Trophoblast cell (in vitro differentiated cells and primary cell): ENCODE measurements at regions not wholly inside any gene's neighbourhood (a gene's known extent, or its start where the extent isn't known, plus 50 kb on each side); places are given as distances from the start of the nearest gene placed in this dataset.

Experiments used
- DNase-seq, 2 donors: peaks; one replicate each; pipeline ENCODE4 v3.0.0-alpha.2; 2016
- H2AFZ ChIP-seq: 2 replicates; pipeline ENCODE4 v1.6.1; 2013; ENCODE audit warnings: low read length, moderate library complexity, mild to moderate bottlenecking; ENCODE audit not compliant: insufficient read depth, poor library complexity
- H2AK5ac ChIP-seq: 2 replicates; pipeline ENCODE4 v1.6.1; 2013; ENCODE audit warnings: mild to moderate bottlenecking, low read length
- H2BK120ac ChIP-seq: 2 replicates; pipeline ENCODE4 v1.6.1; 2013; ENCODE audit warnings: low read length, mild to moderate bottlenecking, moderate library complexity; ENCODE audit not compliant: insufficient read depth, poor library complexity
- H2BK12ac ChIP-seq: 2 replicates; pipeline ENCODE4 v1.6.1; 2013; ENCODE audit warnings: mild to moderate bottlenecking, low read length, moderate library complexity
- H2BK5ac ChIP-seq: 2 replicates; pipeline ENCODE4 v1.6.1; 2013; ENCODE audit warnings: low read length, low read depth, moderate library complexity, mild to moderate bottlenecking; ENCODE audit not compliant: poor library complexity
- H3K14ac ChIP-seq: 2 replicates; pipeline ENCODE4 v1.6.1; 2013; ENCODE audit warnings: mild to moderate bottlenecking, low read length
- H3K18ac ChIP-seq: 2 replicates; pipeline ENCODE4 v1.6.1; 2013; ENCODE audit warnings: mild to moderate bottlenecking, low read length
- H3K23ac ChIP-seq: 2 replicates; pipeline ENCODE4 v1.6.1; 2013; ENCODE audit warnings: low read length
- H3K27ac ChIP-seq: 2 replicates; pipeline ENCODE4 v1.5.1; 2013; ENCODE audit warnings: low read depth, mild to moderate bottlenecking, inconsistent platforms, low read length, moderate library complexity
- H3K27me3 ChIP-seq: 2 replicates; pipeline ENCODE4 v1.6.1; 2013; ENCODE audit warnings: inconsistent platforms, mild to moderate bottlenecking, low read length, moderate library complexity; ENCODE audit not compliant: insufficient read depth
- H3K36me3 ChIP-seq, 2 experiments: 1 replicate in 1 of 2; 2 replicates in 1 of 2; pipeline ENCODE4 v1.6.1; 2013; ENCODE audit warnings: low read length in 2 of 2, mild to moderate bottlenecking in 2 of 2, moderate library complexity in 1 of 2; ENCODE audit not compliant: insufficient read depth in 2 of 2, control insufficient read depth in 1 of 2
- H3K4ac ChIP-seq: 2 replicates; pipeline ENCODE4 v1.6.1; 2013; ENCODE audit warnings: low read depth, mild to moderate bottlenecking, low read length, moderate library complexity
- H3K4me1 ChIP-seq, 2 experiments: 1 replicate in 1 of 2; 2 replicates in 1 of 2; pipeline ENCODE4 v1.6.1; 2013; ENCODE audit warnings: low read length in 2 of 2, mild to moderate bottlenecking in 2 of 2, moderate library complexity in 1 of 2; ENCODE audit not compliant: insufficient read depth in 2 of 2, control insufficient read depth in 1 of 2
- H3K4me2 ChIP-seq: 2 replicates; pipeline ENCODE4 v1.6.1; 2013; ENCODE audit warnings: inconsistent platforms, mild to moderate bottlenecking, low read length, moderate library complexity
- H3K4me3 ChIP-seq: 2 replicates; pipeline ENCODE4 v1.5.1; 2013; ENCODE audit warnings: mild to moderate bottlenecking, low read depth, low read length, inconsistent platforms
- H3K79me1 ChIP-seq: one replicate; pipeline ENCODE4 v1.6.1; 2013; ENCODE audit warnings: low read length
- H3K79me2 ChIP-seq: 2 replicates; pipeline ENCODE4 v1.6.1; 2013; ENCODE audit warnings: low read length, mild to moderate bottlenecking; ENCODE audit not compliant: control insufficient read depth, insufficient read depth, poor library complexity
- H3K9ac ChIP-seq: 2 replicates; pipeline ENCODE4 v1.6.1; 2013; ENCODE audit warnings: mild to moderate bottlenecking, low read length
- H3K9me3 ChIP-seq: 2 replicates; pipeline ENCODE4 v1.6.1; 2013; ENCODE audit warnings: low read depth, mild to moderate bottlenecking, control low read depth, inconsistent platforms, low read length; ENCODE audit not compliant: insufficient read depth
- H4K12ac ChIP-seq: 2 replicates; pipeline ENCODE4 v1.6.1; 2013; ENCODE audit warnings: low read depth, mild to moderate bottlenecking, low read length, moderate library complexity
- H4K8ac ChIP-seq: 2 replicates; pipeline ENCODE4 v1.6.1; 2013; ENCODE audit warnings: low read depth, mild to moderate bottlenecking, low read length, moderate library complexity
- H4K91ac ChIP-seq: one replicate; pipeline ENCODE4 v1.6.1; 2013; ENCODE audit warnings: low read depth, mild to moderate bottlenecking, low read length, moderate library complexity
- WGBS: extraction: QIAGEN DNeasy Blood & Tissue Kit; methylation state at CpG from one replicate; pipeline ENCODE4 v1.1.7; 2013; ENCODE audit warnings: missing lambda C conversion rate; ENCODE audit not compliant: insufficient read length, insufficient coverage; ENCODE audit errors: extremely low coverage; 5-methylcytosine and 5-hydroxymethylcytosine counted together

DNA sequence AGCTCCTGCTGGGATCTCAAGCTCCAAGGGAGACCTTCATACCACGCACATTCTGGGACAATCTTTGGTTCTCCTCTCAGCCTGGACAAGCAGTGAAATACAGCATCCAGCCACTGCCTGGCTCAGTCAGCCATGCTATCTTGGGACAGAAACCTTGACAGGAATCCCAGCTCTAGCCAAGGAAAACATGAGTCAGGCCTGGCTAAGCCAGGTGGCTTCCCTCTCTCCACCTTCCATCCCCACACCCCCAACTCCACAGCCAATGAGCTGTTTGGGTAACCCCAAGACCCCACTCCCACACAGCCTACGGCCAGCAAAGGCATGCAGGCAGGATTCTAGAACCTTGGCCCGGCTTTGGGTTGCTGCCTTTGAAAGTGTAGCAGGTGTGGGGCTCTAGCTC lies 64.9 kb downstream of the MCFD2 start:
- H2BK5ac ChIP-seq, result no peak overlapping the region
- H3K9me3 ChIP-seq, result no peaks in the 10 kb centered on the region
- no peak overlapping the region for H3K9ac ChIP-seq
- peak overlapping the region; percentile 38 for H4K91ac ChIP-seq
- no peak overlapping the region for H3K4ac ChIP-seq
- peaks cover 19% of the 10 kb centered on the region for H3K79me1 ChIP-seq
- no peak overlapping the region for H3K14ac ChIP-seq
- no CpG with 5 or more reads among the region's 3 CpGs for WGBS
- H3K27ac ChIP-seq, result no peak overlapping the region
- no peak overlapping the region for H2AFZ ChIP-seq
- peaks cover 12 to 14% of the 10 kb centered on the region in 2 experiments for H3K4me1 ChIP-seq
- H3K4me2 ChIP-seq, result no peak overlapping the region
- no peak overlapping the region for H3K23ac ChIP-seq
- H4K8ac ChIP-seq, result no peak overlapping the region
- no peaks in the 10 kb centered on the region for H3K36me3 ChIP-seq
- no peaks in the 10 kb centered on the region for H3K27me3 ChIP-seq
- peaks cover 2% of the 10 kb centered on the region for H3K79me2 ChIP-seq
- H3K4me3 ChIP-seq, result no peak overlapping the region
- H2BK120ac ChIP-seq, result no peak overlapping the region
- DNase-seq, result peak in 1 of 2 donors; percentile 29
- no peak overlapping the region for H3K18ac ChIP-seq
- H2AK5ac ChIP-seq, result no peak overlapping the region
- H4K12ac ChIP-seq, result no peak overlapping the region
- no peak overlapping the region for H2BK12ac ChIP-seq

DNA sequence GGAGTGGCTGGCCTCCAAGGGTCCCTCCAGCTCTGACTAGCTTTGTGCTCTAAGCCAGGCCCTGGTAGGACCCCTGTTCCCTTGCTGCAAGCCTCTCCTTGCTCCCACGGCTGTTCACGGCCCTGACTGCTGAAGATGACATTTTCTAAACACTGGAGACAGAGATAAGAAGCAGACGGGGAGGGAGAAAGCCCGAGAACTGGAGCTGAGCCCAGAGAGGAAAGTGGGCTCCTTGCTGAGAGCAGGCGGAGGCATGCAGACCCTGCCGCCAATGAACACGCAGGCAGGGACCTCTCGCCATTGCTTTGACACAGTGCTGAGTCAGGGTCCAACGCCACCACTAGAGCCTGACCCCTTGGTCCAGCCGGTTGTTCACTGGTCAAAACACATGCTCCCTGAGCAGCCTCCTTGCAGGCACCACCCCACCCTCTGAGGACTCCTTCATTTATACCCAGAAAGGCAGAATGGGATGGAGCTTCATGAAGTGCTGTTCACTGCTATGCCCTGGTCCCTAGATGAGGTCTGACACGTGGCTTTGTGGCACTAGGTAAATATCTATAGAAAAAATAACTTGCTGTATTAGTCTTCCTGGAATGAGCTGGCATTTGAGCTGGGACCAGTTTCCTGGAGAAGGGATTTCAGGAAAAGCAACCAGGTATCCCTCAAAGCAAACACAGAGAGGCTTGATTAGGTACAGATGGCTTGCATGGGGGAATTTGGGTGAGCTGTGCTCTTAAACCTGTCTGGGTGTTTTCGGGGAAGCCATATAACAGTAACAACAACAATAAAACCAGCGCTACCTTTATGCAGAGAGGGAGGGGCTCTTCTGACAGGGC lies 65.7 kb downstream of the MCFD2 start:
- Histone ChIP-seq H3K36me3 (no peaks in the 10 kb centered on the region), H3K4ac (no peak overlapping the region), H2BK120ac (no peak overlapping the region), H4K91ac (no peak overlapping the region), H3K18ac (no peak overlapping the region), H3K14ac (no peak overlapping the region), H3K79me2 (peaks cover 2% of the 10 kb centered on the region), H2BK12ac (no peak overlapping the region), H3K23ac (no peak overlapping the region), H3K79me1 (peaks cover 16% of the 10 kb centered on the region), H4K12ac (no peak overlapping the region), H3K9ac (no peak overlapping the region), H3K27me3 (no peaks in the 10 kb centered on the region), H3K4me3 (no peak overlapping the region), H2AK5ac (no peak overlapping the region), H3K4me2 (no peak overlapping the region), H3K9me3 (no peaks in the 10 kb centered on the region), H2BK5ac (no peak overlapping the region), H3K27ac (no peak overlapping the region), H3K4me1 (peaks cover 7 to 12% of the 10 kb centered on the region in 2 experiments), H2AFZ (no peak overlapping the region), H4K8ac (no peak overlapping the region)
- no peak for DNase-seq
- WGBS, result no CpG with 5 or more reads among the region's 13 CpGs

DNA sequence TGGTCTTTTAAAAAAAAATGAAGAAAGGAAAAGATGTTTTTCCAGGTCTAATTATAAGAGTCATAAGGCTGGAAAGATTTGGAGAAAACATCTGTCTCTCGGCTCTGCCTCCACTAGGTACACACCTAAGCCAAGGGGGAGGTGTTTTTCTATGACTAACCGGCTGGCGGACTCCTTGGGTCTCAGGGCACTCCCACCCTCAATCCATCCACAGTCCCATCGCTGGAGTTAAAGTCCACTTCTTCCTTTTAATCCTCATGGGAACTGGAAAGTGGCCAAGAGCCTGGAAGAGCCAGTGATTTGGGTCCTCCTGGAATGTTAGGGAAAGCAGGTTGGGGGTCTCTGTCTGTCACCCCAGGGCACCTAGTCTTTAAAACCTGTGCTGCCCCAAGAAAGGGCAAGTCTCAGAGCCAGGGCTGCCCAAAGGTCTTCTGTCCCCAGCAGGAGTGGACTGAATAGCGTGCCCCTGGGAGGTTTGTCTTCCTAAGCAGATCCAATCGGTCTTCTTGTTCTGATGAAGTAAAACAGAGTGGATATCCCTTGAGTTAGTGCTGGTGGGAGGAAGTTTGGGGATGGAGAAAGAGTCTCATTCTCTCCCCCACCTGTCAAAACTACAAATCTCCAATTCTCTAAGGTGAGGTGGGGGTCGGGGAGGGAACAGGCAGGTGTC lies 66.4 kb downstream of the MCFD2 start:
- WGBS, result no CpG with 5 or more reads among the region's 7 CpGs

DNA sequence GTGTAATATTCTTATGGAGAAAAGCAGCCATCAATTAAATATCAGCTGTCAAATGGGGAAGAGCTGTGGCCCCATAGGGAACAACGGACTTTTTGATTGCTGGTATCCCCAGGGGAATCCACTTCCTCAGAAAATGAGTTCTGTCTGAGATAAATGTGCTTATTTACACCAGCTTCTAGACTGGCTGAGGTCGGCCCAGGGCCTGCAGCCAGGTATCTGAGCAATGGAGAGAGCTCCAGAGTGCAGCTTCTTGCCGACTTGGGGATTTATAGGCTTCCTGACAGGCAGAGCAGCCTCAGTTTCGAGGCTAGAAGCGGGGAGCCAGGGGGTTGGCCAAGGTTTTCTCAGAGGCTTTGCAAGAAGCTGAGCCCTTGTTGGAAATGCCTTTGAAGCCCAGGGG lies 67.2 kb downstream of the MCFD2 start:
- H3K79me2 ChIP-seq, result peaks cover 2% of the 10 kb centered on the region
- no peak overlapping the region for H2BK5ac ChIP-seq
- no peak overlapping the region for H2AK5ac ChIP-seq
- no peak overlapping the region for H2BK120ac ChIP-seq
- H3K4me1 ChIP-seq, result peaks cover 0 to 6% of the 10 kb centered on the region in 2 experiments
- H3K4me2 ChIP-seq, result no peak overlapping the region
- no peak overlapping the region for H3K18ac ChIP-seq
- peaks cover 9% of the 10 kb centered on the region for H3K79me1 ChIP-seq
- no peak overlapping the region for H3K4ac ChIP-seq
- H4K91ac ChIP-seq, result no peak overlapping the region
- no peaks in the 10 kb centered on the region for H3K9me3 ChIP-seq
- WGBS, result no CpG with 5 or more reads among the region's 5 CpGs
- no peak overlapping the region for H3K23ac ChIP-seq
- no peak overlapping the region for H3K14ac ChIP-seq
- H2AFZ ChIP-seq, result peak overlapping the region; percentile 38
- no peak overlapping the region for H2BK12ac ChIP-seq
- H3K9ac ChIP-seq, result no peak overlapping the region
- no peaks in the 10 kb centered on the region for H3K27me3 ChIP-seq
- no peak overlapping the region for H4K8ac ChIP-seq
- no peak overlapping the region for H4K12ac ChIP-seq
- no peaks in the 10 kb centered on the region for H3K36me3 ChIP-seq
- no peak for DNase-seq
- no peak overlapping the region for H3K4me3 ChIP-seq
- no peak overlapping the region for H3K27ac ChIP-seq

More for the DNA sequence above, 66.4 kb downstream of the MCFD2 start:
- H3K79me1 ChIP-seq, result peaks cover 9% of the 10 kb centered on the region
- peaks cover 2% of the 10 kb centered on the region for H3K79me2 ChIP-seq
- no peaks in the 10 kb centered on the region for H3K36me3 ChIP-seq
- no peaks in the 10 kb centered on the region for H3K9me3 ChIP-seq
- H3K18ac ChIP-seq, result no peak overlapping the region
- H4K8ac ChIP-seq, result no peak overlapping the region
- H3K4me2 ChIP-seq, result no peak overlapping the region
- no peak overlapping the region for H4K12ac ChIP-seq
- no peak overlapping the region for H2AK5ac ChIP-seq
- H3K23ac ChIP-seq, result no peak overlapping the region
- H2BK12ac ChIP-seq, result no peak overlapping the region
- H3K27me3 ChIP-seq, result no peaks in the 10 kb centered on the region
- peaks cover under 1 to 6% of the 10 kb centered on the region in 2 experiments for H3K4me1 ChIP-seq
- H3K4me3 ChIP-seq, result no peak overlapping the region
- H2BK5ac ChIP-seq, result no peak overlapping the region
- DNase-seq, result no peak
- no peak overlapping the region for H3K9ac ChIP-seq
- no peak overlapping the region for H3K27ac ChIP-seq
- no peak overlapping the region for H3K4ac ChIP-seq
- no peak overlapping the region for H3K14ac ChIP-seq
- no peak overlapping the region for H2BK120ac ChIP-seq
- H4K91ac ChIP-seq, result no peak overlapping the region
- H2AFZ ChIP-seq, result no peak overlapping the region
